ENCODE measurements at regions not wholly inside any gene's neighbourhood (a gene's known extent, or its start where the extent isn't known, plus 50 kb on each side); places are given as distances from the start of the nearest gene placed in this dataset.

- intact Hi-C loops (cut with micrococcal nuclease) (no loop called here), dilution Hi-C loops (cut with MboI; ENCODE audit: extremely low pct_ligation_motif_present, low sequenced_read_pairs) (no loop called here)
- BruUV-seq (replicated peaks), result no TSS peak
- H3K9ac ChIP-seq (replicated peaks; ENCODE audit: extremely low read depth, insufficient read depth, low read length), result no peak overlapping the region
- CTCF ChIA-PET, result no interaction called here
- no peak for TF ChIP-seq GATA2 (IDR thresholded peaks at IDR 0.05; ENCODE audit: insufficient read depth, insufficient read length, low read depth, low read length)
- no peak for TF ChIP-seq MYC (IDR thresholded peaks at IDR 0.05; ENCODE audit: low read depth, low read length)
- TF ChIP-seq FOS (IDR thresholded peaks at IDR 0.05; ENCODE audit: borderline replicate concordance, insufficient read depth, low read length), result no peak
- TF ChIP-seq CTCF (IDR thresholded peaks at IDR 0.05; ENCODE audit: extremely low read depth in 1 of 2, insufficient read depth in 1 of 2, low read depth in 1 of 2, low read length in 2 of 2), result no peak
- TF ChIP-seq POLR2AphosphoS5 (IDR thresholded peaks at IDR 0.05; ENCODE audit: insufficient read depth, low read depth, low read length), result no peak
- no peak for TF ChIP-seq EZH2 (IDR thresholded peaks at IDR 0.05; ENCODE audit: borderline replicate concordance, low read depth, low read length, severe bottlenecking)
- TF ChIP-seq MAX (IDR thresholded peaks at IDR 0.05; ENCODE audit: insufficient read depth, insufficient read length), result no peak
- TF ChIP-seq JUN (IDR thresholded peaks at IDR 0.05; ENCODE audit: borderline replicate concordance, insufficient read depth, insufficient read length, low read depth), result no peak
- no peak for TF ChIP-seq POLR2A (IDR thresholded peaks at IDR 0.05; ENCODE audit: low read depth, low read length)
- H4K20me1 ChIP-seq (replicated peaks; ENCODE audit: control insufficient read depth, extremely low read depth, insufficient read depth, low read length), result no peaks in the 10 kb centered on the region
- no peak overlapping the region for H3K27ac ChIP-seq (ENCODE audit: insufficient read depth, low read depth, low read length)
- POLR2A ChIA-PET, result no interaction called here
- no peaks in the 10 kb centered on the region for H3K4me1 ChIP-seq (ENCODE audit: control insufficient read depth, extremely low read depth, insufficient read depth, low read length)
- H3K4me3 ChIP-seq (replicated peaks in 1 of 3; ENCODE audit: insufficient read depth in 1 of 3, low read depth in 1 of 3, low read length in 3 of 3), result no peak overlapping the region
- H3K4me2 ChIP-seq (ENCODE audit: insufficient read depth, low read length), result no peak overlapping the region
- H3K27me3 ChIP-seq (ENCODE audit: control insufficient read depth in 2 of 2, insufficient read depth in 2 of 2, low read length in 2 of 2), result no peaks in the 10 kb centered on the region
- no peak overlapping the region for H2AFZ ChIP-seq (ENCODE audit: low read depth, low read length)
- H3K36me3 ChIP-seq (ENCODE audit: control insufficient read depth in 2 of 2, extremely low read depth in 1 of 2, insufficient read depth in 2 of 2, low read length in 2 of 2), result no peaks in the 10 kb centered on the region
- H3K79me2 ChIP-seq (ENCODE audit: control insufficient read depth, insufficient read depth, low read length), result no peaks in the 10 kb centered on the region
- FAIRE-seq (no peak), DNase-seq (ENCODE audit: low read depth, low spot score) (no peak)
- peaks cover 6% of the 10 kb centered on the region for H3K9me3 ChIP-seq (replicated peaks; ENCODE audit: control insufficient read depth, insufficient read depth, low read length)
- no peaks in the 10 kb centered on the region for H3K9me1 ChIP-seq (replicated peaks; ENCODE audit: control insufficient read depth, extremely low read depth, insufficient read depth, low read length)
Observed at GRCh38 chr5:5804478-5805233, 382.2 kb downstream of the ICE1 start.
